ENCODE measurements at regions not wholly inside any gene's neighbourhood (a gene's known extent, or its start where the extent isn't known, plus 50 kb on each side); places are given as distances from the start of the nearest gene placed in this dataset.

- WGBS (ENCODE audit: extremely low coverage, insufficient coverage, low lambda C conversion rate): no CpG with 5 or more reads among the region's 13 CpGs
- no peak overlapping the region for H2BK15ac ChIP-seq (replicated peaks; ENCODE audit: low read depth)
- no peak overlapping the region for H3K9ac ChIP-seq (ENCODE audit: low read length)
- no peak overlapping the region for H3K23ac ChIP-seq (ENCODE audit: low read length)
- H3K4me2 ChIP-seq (ENCODE audit: low read length): no peak overlapping the region
- H2AK5ac ChIP-seq (ENCODE audit: low read length): no peak overlapping the region
- no peak overlapping the region for H3K27ac ChIP-seq (ENCODE audit: low read depth, low read length)
- H3K36me3 ChIP-seq (ENCODE audit: control insufficient read depth, insufficient read depth, low read length): no peaks in the 10 kb centered on the region
- no peaks in the 10 kb centered on the region for H3K4me1 ChIP-seq (ENCODE audit: control insufficient read depth, low read depth, low read length)
- H3K18ac ChIP-seq (ENCODE audit: low read length): no peak overlapping the region
- no peak overlapping the region for H3K56ac ChIP-seq (ENCODE audit: low read length)
- no peak for DNase-seq
- no peaks in the 10 kb centered on the region for H3K79me1 ChIP-seq (ENCODE audit: low read length)
- H4K5ac ChIP-seq (ENCODE audit: low read length): no peak overlapping the region
- H3K4ac ChIP-seq (ENCODE audit: low read depth, low read length): no peak overlapping the region
- no peak overlapping the region for H3K4me3 ChIP-seq (ENCODE audit: low read length)
- no peak overlapping the region for H4K8ac ChIP-seq (ENCODE audit: low read depth, low read length)
- no peaks in the 10 kb centered on the region for H3K79me2 ChIP-seq (ENCODE audit: control insufficient read depth, insufficient read depth, low read length)
- H2BK120ac ChIP-seq (ENCODE audit: low read depth, low read length): no peak overlapping the region
- no peak overlapping the region for H2BK5ac ChIP-seq (ENCODE audit: low read length)
- H3K27me3 ChIP-seq (ENCODE audit: insufficient read depth, low read length, poor library complexity): no peaks in the 10 kb centered on the region
Observed at GRCh38 chr7:69365651-69366192, 232.6 kb upstream of the AUTS2 start.

- no peak overlapping the region for H3K18ac ChIP-seq (ENCODE audit: low read length)
- no CpG with 5 or more reads among the region's 8 CpGs for WGBS (ENCODE audit: extremely low coverage, insufficient coverage, low lambda C conversion rate)
- no peak overlapping the region for H3K4me3 ChIP-seq (ENCODE audit: low read length)
- H3K56ac ChIP-seq (ENCODE audit: low read length): no peak overlapping the region
- no peaks in the 10 kb centered on the region for H3K36me3 ChIP-seq (ENCODE audit: control insufficient read depth, insufficient read depth, low read length)
- H4K8ac ChIP-seq (ENCODE audit: low read depth, low read length): no peak overlapping the region
- H3K23ac ChIP-seq (ENCODE audit: low read length): no peak overlapping the region
- H3K9ac ChIP-seq (ENCODE audit: low read length): no peak overlapping the region
- H3K79me2 ChIP-seq (ENCODE audit: control insufficient read depth, insufficient read depth, low read length): no peaks in the 10 kb centered on the region
- no peak overlapping the region for H3K27ac ChIP-seq (ENCODE audit: low read depth, low read length)
- H2BK120ac ChIP-seq (ENCODE audit: low read depth, low read length): no peak overlapping the region
- H4K5ac ChIP-seq (ENCODE audit: low read length): no peak overlapping the region
- H3K4me2 ChIP-seq (ENCODE audit: low read length): no peak overlapping the region
- peak; percentile 7 for DNase-seq
- no peak overlapping the region for H2BK5ac ChIP-seq (ENCODE audit: low read length)
- no peaks in the 10 kb centered on the region for H3K27me3 ChIP-seq (ENCODE audit: insufficient read depth, low read length, poor library complexity)
- no peaks in the 10 kb centered on the region for H3K79me1 ChIP-seq (ENCODE audit: low read length)
- no peaks in the 10 kb centered on the region for H3K4me1 ChIP-seq (ENCODE audit: control insufficient read depth, low read depth, low read length)
- H3K4ac ChIP-seq (ENCODE audit: low read depth, low read length): no peak overlapping the region
- H2BK15ac ChIP-seq (replicated peaks; ENCODE audit: low read depth): no peak overlapping the region
- H2AK5ac ChIP-seq (ENCODE audit: low read length): no peak overlapping the region
Observed at GRCh38 chr7:69367780-69368179, 230.5 kb upstream of the AUTS2 start.

DNA sequence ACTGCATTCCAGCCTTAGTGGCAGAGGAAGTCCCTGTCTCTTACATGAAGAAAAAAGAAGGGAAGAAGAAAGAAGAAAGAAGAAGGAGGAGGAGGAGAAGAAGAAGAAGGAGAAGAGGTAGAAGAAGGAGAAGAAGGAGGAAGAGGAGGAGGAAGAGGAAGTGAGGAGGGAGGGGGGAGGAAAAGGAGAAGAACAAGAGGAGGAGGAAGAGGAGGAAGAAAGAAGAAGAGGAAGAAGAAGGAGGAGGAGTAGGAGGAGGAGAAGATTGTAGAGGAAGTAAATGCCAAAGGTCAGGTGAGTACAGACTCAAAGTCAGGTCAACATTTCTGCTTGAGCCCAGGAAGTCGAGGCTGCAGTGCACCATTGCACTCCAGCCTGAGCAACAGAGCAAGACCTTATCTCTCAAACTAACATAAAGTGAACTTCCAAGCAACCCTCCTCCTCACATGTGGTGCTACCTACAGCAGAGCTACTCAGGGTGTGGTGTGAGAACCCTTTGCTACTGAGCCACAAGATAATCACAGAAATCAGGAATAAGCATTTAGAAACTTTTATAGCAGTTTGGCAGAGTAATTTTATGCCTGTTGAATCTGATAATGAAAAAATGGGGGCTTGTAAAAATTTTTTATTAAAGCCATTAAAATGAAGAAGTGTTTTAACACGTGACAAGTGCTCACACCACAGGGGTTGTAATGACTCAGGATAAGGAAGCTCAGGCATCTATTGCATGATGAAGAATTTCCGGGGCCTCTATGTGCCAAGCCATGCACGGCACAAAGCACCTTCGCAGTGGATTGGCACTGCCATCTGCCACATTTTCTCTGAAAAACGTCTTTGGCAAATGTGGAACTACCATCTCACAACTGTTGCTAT is 224.9 kb upstream of the AUTS2 start:
- DNase-seq: peak; percentile 40
- Histone ChIP-seq H3K36me3 (ENCODE audit: control insufficient read depth, insufficient read depth, low read length) (no peaks in the 10 kb centered on the region), H3K27ac (ENCODE audit: low read depth, low read length) (no peak overlapping the region), H2BK5ac (ENCODE audit: low read length) (no peak overlapping the region), H3K27me3 (ENCODE audit: insufficient read depth, low read length, poor library complexity) (no peaks in the 10 kb centered on the region), H3K23ac (ENCODE audit: low read length) (no peak overlapping the region), H2BK120ac (ENCODE audit: low read depth, low read length) (no peak overlapping the region), H3K79me2 (ENCODE audit: control insufficient read depth, insufficient read depth, low read length) (no peaks in the 10 kb centered on the region), H3K79me1 (ENCODE audit: low read length) (no peaks in the 10 kb centered on the region), H2AK5ac (ENCODE audit: low read length) (no peak overlapping the region), H3K4me2 (ENCODE audit: low read length) (no peak overlapping the region), H2BK15ac (replicated peaks; ENCODE audit: low read depth) (no peak overlapping the region), H3K18ac (ENCODE audit: low read length) (no peak overlapping the region), H3K9ac (ENCODE audit: low read length) (no peak overlapping the region), H4K8ac (ENCODE audit: low read depth, low read length) (no peak overlapping the region), H3K4me1 (ENCODE audit: control insufficient read depth, low read depth, low read length) (no peaks in the 10 kb centered on the region), H3K56ac (ENCODE audit: low read length) (no peak overlapping the region), H3K4me3 (ENCODE audit: low read length) (no peak overlapping the region), H4K5ac (ENCODE audit: low read length) (no peak overlapping the region), H3K4ac (ENCODE audit: low read depth, low read length) (no peak overlapping the region)
- WGBS (ENCODE audit: extremely low coverage, insufficient coverage, low lambda C conversion rate): no CpG with 5 or more reads among the region's 6 CpGs

DNA sequence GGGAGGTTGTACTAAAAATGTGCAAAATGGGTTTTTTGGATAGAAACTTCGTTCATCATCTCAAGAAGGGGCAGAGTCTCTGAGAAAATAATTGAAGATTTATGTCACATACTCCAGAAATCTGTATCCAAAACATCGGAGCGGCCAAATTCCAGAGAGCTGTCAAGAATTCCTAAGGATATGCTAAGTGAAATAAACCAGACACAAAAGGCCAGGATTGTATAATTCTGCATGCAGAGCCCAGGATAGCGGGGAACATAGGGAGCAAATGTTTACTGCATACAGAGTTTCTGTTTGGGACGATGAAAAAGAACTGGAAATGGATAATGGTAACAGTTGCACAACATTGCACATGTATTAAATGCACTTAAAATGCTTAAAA is 224.2 kb upstream of the AUTS2 start:
- H3K56ac ChIP-seq (ENCODE audit: low read length): no peak overlapping the region
- H3K36me3 ChIP-seq (ENCODE audit: control insufficient read depth, insufficient read depth, low read length): no peaks in the 10 kb centered on the region
- no peaks in the 10 kb centered on the region for H3K79me1 ChIP-seq (ENCODE audit: low read length)
- no peak overlapping the region for H3K4me3 ChIP-seq (ENCODE audit: low read length)
- H3K79me2 ChIP-seq (ENCODE audit: control insufficient read depth, insufficient read depth, low read length): no peaks in the 10 kb centered on the region
- H3K27me3 ChIP-seq (ENCODE audit: insufficient read depth, low read length, poor library complexity): no peaks in the 10 kb centered on the region
- no peak overlapping the region for H4K5ac ChIP-seq (ENCODE audit: low read length)
- DNase-seq: no peak
- no peak overlapping the region for H3K4me2 ChIP-seq (ENCODE audit: low read length)
- H3K4ac ChIP-seq (ENCODE audit: low read depth, low read length): no peak overlapping the region
- WGBS (ENCODE audit: extremely low coverage, insufficient coverage, low lambda C conversion rate): no CpG with 5 or more reads among the region's 5 CpGs
- H2BK120ac ChIP-seq (ENCODE audit: low read depth, low read length): no peak overlapping the region
- no peak overlapping the region for H3K27ac ChIP-seq (ENCODE audit: low read depth, low read length)
- H4K8ac ChIP-seq (ENCODE audit: low read depth, low read length): no peak overlapping the region
- no peak overlapping the region for H3K9ac ChIP-seq (ENCODE audit: low read length)
- no peak overlapping the region for H3K23ac ChIP-seq (ENCODE audit: low read length)
- H2BK5ac ChIP-seq (ENCODE audit: low read length): no peak overlapping the region
- no peaks in the 10 kb centered on the region for H3K4me1 ChIP-seq (ENCODE audit: control insufficient read depth, low read depth, low read length)
- no peak overlapping the region for H3K18ac ChIP-seq (ENCODE audit: low read length)
- no peak overlapping the region for H2AK5ac ChIP-seq (ENCODE audit: low read length)
- H2BK15ac ChIP-seq (replicated peaks; ENCODE audit: low read depth): no peak overlapping the region

- no peaks in the 10 kb centered on the region for H3K4me1 ChIP-seq (ENCODE audit: control insufficient read depth, low read depth, low read length)
- H3K18ac ChIP-seq (ENCODE audit: low read length): no peak overlapping the region
Observed at GRCh38 chr7:69377191-69377590, 221.1 kb upstream of the AUTS2 start.

More at GRCh38 chr7:69377191-69377590, 221.1 kb upstream of the AUTS2 start:
- peak overlapping the region; percentile 58 for H2AK5ac ChIP-seq (ENCODE audit: low read length)
- no peak overlapping the region for H3K9ac ChIP-seq (ENCODE audit: low read length)
- H3K56ac ChIP-seq (ENCODE audit: low read length): no peak overlapping the region
- no peaks in the 10 kb centered on the region for H3K27me3 ChIP-seq (ENCODE audit: insufficient read depth, low read length, poor library complexity)
- no peak overlapping the region for H3K4me2 ChIP-seq (ENCODE audit: low read length)
- no peak overlapping the region for H4K8ac ChIP-seq (ENCODE audit: low read depth, low read length)
- no CpG with 5 or more reads among the region's 5 CpGs for WGBS (ENCODE audit: extremely low coverage, insufficient coverage, low lambda C conversion rate)
- H3K79me2 ChIP-seq (ENCODE audit: control insufficient read depth, insufficient read depth, low read length): no peaks in the 10 kb centered on the region
- H2BK5ac ChIP-seq (ENCODE audit: low read length): no peak overlapping the region
- H3K4ac ChIP-seq (ENCODE audit: low read depth, low read length): no peak overlapping the region
- H2BK120ac ChIP-seq (ENCODE audit: low read depth, low read length): no peak overlapping the region
- no peak overlapping the region for H3K27ac ChIP-seq (ENCODE audit: low read depth, low read length)
- no peak for DNase-seq
- H3K79me1 ChIP-seq (ENCODE audit: low read length): no peaks in the 10 kb centered on the region
- H2BK15ac ChIP-seq (replicated peaks; ENCODE audit: low read depth): no peak overlapping the region
- H4K5ac ChIP-seq (ENCODE audit: low read length): no peak overlapping the region
- no peaks in the 10 kb centered on the region for H3K36me3 ChIP-seq (ENCODE audit: control insufficient read depth, insufficient read depth, low read length)
- H3K23ac ChIP-seq (ENCODE audit: low read length): no peak overlapping the region
- H3K4me3 ChIP-seq (ENCODE audit: low read length): no peak overlapping the region
